ENCODE measurements at regions not wholly inside any gene's neighbourhood (a gene's known extent, or its start where the extent isn't known, plus 50 kb on each side); places are given as distances from the start of the nearest gene placed in this dataset.

GRCh38 chr2:55782528-55783173 lies 89.0 kb upstream of the PNPT1 start:
- TF ChIP-seq CTCF (conservative IDR thresholded peaks at IDR 0.05; ENCODE audit: low read length) (no peak), EZH2phosphoT487 (IDR thresholded peaks at IDR 0.05; ENCODE audit: borderline replicate concordance, low read depth, low read length) (no peak)
